Thyroid gland (tissue), 4 donors: ENCODE measurements at regions not wholly inside any gene's neighbourhood (a gene's known extent, or its start where the extent isn't known, plus 50 kb on each side); places are given as distances from the start of the nearest gene placed in this dataset.

Experiments
- DNase-seq, 2 donors: peaks; one replicate each; pipeline ENCODE4 v3.0.0-alpha.2; 2019
- H3K27ac ChIP-seq, 3 donors: fragments of 200-600 bp; sonication (generic); 1 replicate in 2 of 3; 2 replicates in 1 of 3; pipeline ENCODE4 v1.5.1; 2016 to 2019; ENCODE audit warnings: mild to moderate bottlenecking in 1 of 3, moderate library complexity in 1 of 3
- H3K27me3 ChIP-seq: fragments of 200-600 bp; sonication (generic); one replicate; pipeline ENCODE4 v1.5.1; 2019
- H3K36me3 ChIP-seq, 2 donors: fragments of 200-600 bp; sonication (generic); one replicate each; pipeline ENCODE4 v1.5.1; 2016 to 2019
- H3K4me1 ChIP-seq, 2 donors: fragments of 200-600 bp; sonication (generic); one replicate each; pipeline ENCODE4 v1.5.1; 2017 to 2019
- H3K4me3 ChIP-seq, 3 donors: fragments of 200-600 bp; sonication (generic); replicated peaks in 1 of 3; 1 replicate in 2 of 3; 2 replicates in 1 of 3; pipeline ENCODE4 v1.5.1; 2016; ENCODE audit warnings: mild to moderate bottlenecking in 1 of 3
- H3K9me3 ChIP-seq: fragments of 200-600 bp; sonication (generic); one replicate; pipeline ENCODE4 v1.5.1; 2017
- CTCF ChIP-seq, 6 experiments: fragments of 200-600 bp in 3 of 6; fragments of 450-650 bp in 3 of 6; sonication (generic) in 3 of 6; IDR thresholded peaks; one replicate each; pipeline ENCODE4 v1.5.1; 2016 to 2019; ENCODE audit warnings: antibody characterized with exemption in 6 of 6, mild to moderate bottlenecking in 2 of 6, inconsistent platforms in 1 of 6, moderate library complexity in 1 of 6
- POLR2A ChIP-seq, 2 donors: fragments of 450-650 bp; IDR thresholded peaks; one replicate each; pipeline ENCODE4 v1.6.1; 2017; ENCODE audit warnings: antibody characterized with exemption in 2 of 2, mild to moderate bottlenecking in 2 of 2, moderate library complexity in 1 of 2
- WGBS, 2 donors: methylation state at CpG; one replicate each; pipeline ENCODE4 v1.1.5; 2017; 5-methylcytosine and 5-hydroxymethylcytosine counted together
- intact Hi-C: fragments of 100-400 bp; cut with DNase I; formaldehyde crosslinking; loops from one replicate; pipeline ENCODE4 v1.15.1; 2023

- no peak for TF ChIP-seq POLR2A (IDR thresholded peaks at IDR 0.05)
- no peaks in the 10 kb centered on the region for H3K9me3 ChIP-seq
- DNase-seq: no peak
- no peaks in the 10 kb centered on the region for H3K36me3 ChIP-seq
- H3K27ac ChIP-seq: no peak overlapping the region
- no peaks in the 10 kb centered on the region for H3K4me1 ChIP-seq
- no peak overlapping the region for H3K4me3 ChIP-seq
- H3K27me3 ChIP-seq: no peaks in the 10 kb centered on the region
- intact Hi-C loops: no loop called here
- WGBS, 2 donors: 85 to 86% methylated on average over 5 of the region's 5 CpGs
Observed at GRCh38 chr22:48434868-48435250, 1392.8 kb downstream of the BRD1 start.

GRCh38 chr22:48434156-48434867 is 1393.4 kb downstream of the BRD1 start:
- 80 to 91% methylated on average over 12 to 16 of the region's 16 CpGs for WGBS, 2 donors
- no peak overlapping the region for H3K27ac ChIP-seq
- no peaks in the 10 kb centered on the region for H3K27me3 ChIP-seq
- no peaks in the 10 kb centered on the region for H3K36me3 ChIP-seq
- no peak for DNase-seq
- no peak overlapping the region for H3K4me3 ChIP-seq
- intact Hi-C loops: no loop called here
- TF ChIP-seq CTCF (IDR thresholded peaks at IDR 0.05): no peak
- no peak for TF ChIP-seq POLR2A (IDR thresholded peaks at IDR 0.05)
- no peaks in the 10 kb centered on the region for H3K4me1 ChIP-seq
- no peaks in the 10 kb centered on the region for H3K9me3 ChIP-seq

GRCh38 chr22:48433647-48434046 is 1394.0 kb downstream of the BRD1 start:
- no peak for DNase-seq
- no peaks in the 10 kb centered on the region for H3K27me3 ChIP-seq
- no peaks in the 10 kb centered on the region for H3K9me3 ChIP-seq
- WGBS, 2 donors: 81 to 94% methylated on average over 7 to 11 of the region's 11 CpGs
- no peak overlapping the region for H3K27ac ChIP-seq
- no peaks in the 10 kb centered on the region for H3K4me1 ChIP-seq
- TF ChIP-seq CTCF (IDR thresholded peaks at IDR 0.05): no peak
- no peak overlapping the region for H3K4me3 ChIP-seq
- intact Hi-C loops: no loop called here
- no peaks in the 10 kb centered on the region for H3K36me3 ChIP-seq

- TF ChIP-seq CTCF (IDR thresholded peaks at IDR 0.05) (no peak), POLR2A (IDR thresholded peaks at IDR 0.05) (no peak)
- 84 to 85% methylated on average over 15 of the region's 15 CpGs for WGBS, 2 donors
- Histone ChIP-seq H3K27ac (no peak overlapping the region), H3K36me3 (no peaks in the 10 kb centered on the region), H3K27me3 (no peaks in the 10 kb centered on the region), H3K4me1 (no peaks in the 10 kb centered on the region), H3K4me3 (no peak overlapping the region), H3K9me3 (no peaks in the 10 kb centered on the region)
- DNase-seq: no peak
- intact Hi-C loops: no loop called here
Observed at GRCh38 chr22:48432781-48433518, 1394.7 kb downstream of the BRD1 start.

- Histone ChIP-seq H3K4me3 (no peak overlapping the region), H3K9me3 (no peaks in the 10 kb centered on the region), H3K27me3 (no peaks in the 10 kb centered on the region), H3K4me1 (no peaks in the 10 kb centered on the region), H3K27ac (no peak overlapping the region), H3K36me3 (no peaks in the 10 kb centered on the region)
- intact Hi-C loops: no loop called here
- DNase-seq: no peak
- WGBS, 2 donors: 78 to 85% methylated on average over 20 of the region's 20 CpGs
- TF ChIP-seq CTCF (IDR thresholded peaks at IDR 0.05): no peak
Observed at GRCh38 chr22:48431536-48432315, 1395.9 kb downstream of the BRD1 start.
